ENCODE measurements at regions not wholly inside any gene's neighbourhood (a gene's known extent, or its start where the extent isn't known, plus 50 kb on each side); places are given as distances from the start of the nearest gene placed in this dataset.

DNA sequence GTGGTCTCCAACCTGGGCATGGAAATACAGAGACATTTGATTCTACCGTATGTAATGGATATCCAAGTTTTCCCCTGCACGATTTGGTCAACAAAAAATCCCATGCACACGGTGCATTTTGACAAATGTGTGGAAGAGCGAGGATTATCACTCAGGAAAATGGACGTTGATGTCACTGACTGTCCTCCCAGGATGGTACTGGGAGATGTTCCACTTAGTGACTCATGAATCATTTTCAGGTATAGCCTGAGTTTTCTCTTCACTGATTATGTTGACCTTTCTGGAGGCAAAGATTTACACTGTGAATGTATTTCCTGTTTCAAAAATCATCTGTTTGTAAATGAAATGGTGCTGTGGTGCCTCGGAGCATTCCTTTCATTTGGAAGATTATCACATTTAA is 596.7 kb upstream of the ADAMTS9 start:
- TF ChIP-seq POLR2AphosphoS5 (IDR thresholded peaks at IDR 0.05) (no peak), POLR2A (IDR thresholded peaks at IDR 0.05; ENCODE audit: low read depth) (no peak)
- TF ChIP-seq, protein P1, sequence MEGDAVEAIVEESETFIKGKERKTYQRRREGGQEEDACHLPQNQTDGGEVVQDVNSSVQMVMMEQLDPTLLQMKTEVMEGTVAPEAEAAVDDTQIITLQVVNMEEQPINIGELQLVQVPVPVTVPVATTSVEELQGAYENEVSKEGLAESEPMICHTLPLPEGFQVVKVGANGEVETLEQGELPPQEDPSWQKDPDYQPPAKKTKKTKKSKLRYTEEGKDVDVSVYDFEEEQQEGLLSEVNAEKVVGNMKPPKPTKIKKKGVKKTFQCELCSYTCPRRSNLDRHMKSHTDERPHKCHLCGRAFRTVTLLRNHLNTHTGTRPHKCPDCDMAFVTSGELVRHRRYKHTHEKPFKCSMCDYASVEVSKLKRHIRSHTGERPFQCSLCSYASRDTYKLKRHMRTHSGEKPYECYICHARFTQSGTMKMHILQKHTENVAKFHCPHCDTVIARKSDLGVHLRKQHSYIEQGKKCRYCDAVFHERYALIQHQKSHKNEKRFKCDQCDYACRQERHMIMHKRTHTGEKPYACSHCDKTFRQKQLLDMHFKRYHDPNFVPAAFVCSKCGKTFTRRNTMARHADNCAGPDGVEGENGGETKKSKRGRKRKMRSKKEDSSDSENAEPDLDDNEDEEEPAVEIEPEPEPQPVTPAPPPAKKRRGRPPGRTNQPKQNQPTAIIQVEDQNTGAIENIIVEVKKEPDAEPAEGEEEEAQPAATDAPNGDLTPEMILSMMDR (IDR thresholded peaks at IDR 0.05) = no peak
